Body of pancreas (tissue), 4 donors: ENCODE measurements at regions not wholly inside any gene's neighbourhood (a gene's known extent, or its start where the extent isn't known, plus 50 kb on each side); places are given as distances from the start of the nearest gene placed in this dataset.

Source experiments
- CTCF ChIP-seq, 7 experiments: fragments of 450-650 bp in 4 of 7; fragments of 200-600 bp in 3 of 7; sonication (generic) in 3 of 7; IDR thresholded peaks; one replicate each; pipeline ENCODE4 v1.5.1; 2016 to 2019; ENCODE audit warnings: antibody characterized with exemption in 7 of 7
- POLR2A ChIP-seq, 3 donors: fragments of 450-650 bp; IDR thresholded peaks; one replicate each; pipeline ENCODE4 v1.6.1; 2016; ENCODE audit warnings: antibody characterized with exemption in 3 of 3, mild to moderate bottlenecking in 2 of 3

- no peak for TF ChIP-seq CTCF (IDR thresholded peaks at IDR 0.05)
- TF ChIP-seq POLR2A (IDR thresholded peaks at IDR 0.05): no peak
Measured at GRCh38 chr13:97879646-97880310, 73.7 kb upstream of the IPO5 start.
